Neural progenitor cell (in vitro differentiated cells): ENCODE measurements at regions not wholly inside any gene's neighbourhood (a gene's known extent, or its start where the extent isn't known, plus 50 kb on each side); places are given as distances from the start of the nearest gene placed in this dataset.

Experiments used
- CTCF ChIP-seq: fragments of 200-600 bp; sonication (generic); IDR thresholded peaks from 2 replicates; pipeline ENCODE4 v1.5.1; 2017; ENCODE audit warnings: antibody characterized with exemption, mild to moderate bottlenecking
- EZH2phosphoT487 ChIP-seq: fragments of 200-600 bp; sonication (generic); IDR thresholded peaks from 2 replicates; pipeline ENCODE4 v1.6.1; 2017; ENCODE audit warnings: antibody characterized with exemption

- no peak for TF ChIP-seq EZH2phosphoT487
- TF ChIP-seq CTCF = no peak
Measured at GRCh38 chr5:112485934-112486355, 66.9 kb upstream of the EPB41L4A start.
